Activated CD4-positive, alpha-beta T cell treated with anti-CD3 and anti-CD28 coated beads, Interleukin-2, amount 50 U/mL, for 16 hours (primary cell): ENCODE measurements at regions not wholly inside any gene's neighbourhood (a gene's known extent, or its start where the extent isn't known, plus 50 kb on each side); places are given as distances from the start of the nearest gene placed in this dataset.

Experiments
- DNase-seq: peaks from one replicate; pipeline ENCODE4 v3.0.0-alpha.2; 2020

- DNase-seq: no peak
These were observed 52.9 kb upstream of the DEFB112 start for GRCh38 chr6:50102676-50103075.

GRCh38 chr6:50110587-50110986 lies 60.9 kb upstream of the DEFB112 start:
- no peak for DNase-seq

GRCh38 chr6:50112981-50113857 lies 63.5 kb upstream of the DEFB112 start:
- DNase-seq: no peak

GRCh38 chr6:50116390-50116789 lies 66.7 kb upstream of the DEFB112 start:
- DNase-seq: no peak

- DNase-seq: no peak
These were observed 67.2 kb upstream of the DEFB112 start for GRCh38 chr6:50116797-50117542.

GRCh38 chr6:50120300-50120699 lies 70.6 kb upstream of the DEFB112 start:
- no peak for DNase-seq

- DNase-seq: no peak
These were observed 74.0 kb upstream of the DEFB112 start for GRCh38 chr6:50123688-50124087.

- DNase-seq: no peak
These were observed 74.8 kb upstream of the DEFB112 start for GRCh38 chr6:50124572-50124971.

- peak; percentile 6 for DNase-seq
These were observed 78.8 kb upstream of the DEFB112 start for GRCh38 chr6:50128420-50129005.

GRCh38 chr6:50135968-50136367 lies 86.2 kb upstream of the DEFB112 start:
- no peak for DNase-seq

GRCh38 chr6:50141100-50141499 lies 91.4 kb upstream of the DEFB112 start:
- no peak for DNase-seq

GRCh38 chr6:50143011-50143719 lies 93.4 kb upstream of the DEFB112 start:
- DNase-seq: no peak

GRCh38 chr6:50145125-50145524 lies 95.4 kb upstream of the DEFB112 start:
- DNase-seq: no peak

GRCh38 chr6:50147371-50147770 lies 97.6 kb upstream of the DEFB112 start:
- no peak for DNase-seq

GRCh38 chr6:50180646-50181045 lies 130.9 kb upstream of the DEFB112 start:
- no peak for DNase-seq

GRCh38 chr6:50185006-50185405 lies 135.3 kb upstream of the DEFB112 start:
- no peak for DNase-seq

GRCh38 chr6:50187351-50187921 lies 137.7 kb upstream of the DEFB112 start:
- no peak for DNase-seq

- no peak for DNase-seq
These were observed 148.5 kb upstream of the DEFB112 start for GRCh38 chr6:50198245-50198644.

- no peak for DNase-seq
These were observed 153.0 kb upstream of the DEFB112 start for GRCh38 chr6:50202766-50203165.

GRCh38 chr6:50211582-50211981 lies 161.9 kb upstream of the DEFB112 start:
- DNase-seq: no peak

- no peak for DNase-seq
These were observed 163.4 kb upstream of the DEFB112 start for GRCh38 chr6:50213146-50213545.

GRCh38 chr6:50214937-50215336 lies 165.2 kb upstream of the DEFB112 start:
- no peak for DNase-seq

GRCh38 chr6:50217841-50218240 lies 168.1 kb upstream of the DEFB112 start:
- DNase-seq: no peak
